Activated CD4-positive, alpha-beta T cell treated with anti-CD3 and anti-CD28 coated beads for 36 hours (primary cell): ENCODE measurements at regions not wholly inside any gene's neighbourhood (a gene's known extent, or its start where the extent isn't known, plus 50 kb on each side); places are given as distances from the start of the nearest gene placed in this dataset.

Experiments
- ATAC-seq: fragments of 200-7000 bp; cut with Tn5 transposase; one replicate; pipeline ENCODE4 v1.10.0; 2021; ENCODE audit warnings: mild to moderate bottlenecking, moderate library complexity
- CTCF ChIA-PET: fragments of 350-600 bp; sonication (Branson Sonifier 250); formaldehyde crosslinking; loops from one replicate; lab custom pipeline; 2021; ENCODE audit warnings: antibody characterized with exemption; lab: Charles Lee
- POLR2A ChIA-PET: fragments of 350-600 bp; sonication (Branson Sonifier 250); formaldehyde crosslinking; loops from one replicate; lab custom pipeline; 2021; ENCODE audit warnings: antibody characterized with exemption, inconsistent platforms; lab: Charles Lee
- DNase-seq: peaks from one replicate; pipeline ENCODE4 v3.0.0-alpha.2; 2020
- H3K27ac Mint-ChIP-seq: one replicate; pipeline ENCODE4 v1.8.0; 2021; ENCODE audit warnings: mixed read lengths
- H3K27me3 Mint-ChIP-seq: one replicate; pipeline ENCODE4 v1.8.0; 2021; ENCODE audit warnings: mixed read lengths
- H3K36me3 Mint-ChIP-seq: one replicate; pipeline ENCODE4 v1.8.0; 2021; ENCODE audit warnings: low read depth, mixed read lengths
- H3K4me1 Mint-ChIP-seq: one replicate; pipeline ENCODE4 v1.8.0; 2021; ENCODE audit warnings: mixed read lengths
- H3K4me3 Mint-ChIP-seq: one replicate; pipeline ENCODE4 v1.8.0; 2021; ENCODE audit warnings: mild to moderate bottlenecking, moderate library complexity, mixed read lengths
- H3K9me3 Mint-ChIP-seq: one replicate; pipeline ENCODE4 v1.8.0; 2021; ENCODE audit warnings: low read depth, mixed read lengths
- intact Hi-C, 2 experiments: fragments of 100-400 bp; cut with DNase I in 1 of 2; cut with micrococcal nuclease in 1 of 2; formaldehyde crosslinking; loops; one replicate each; pipeline versions ENCODE4 v1.14.2 to v1.15.1; 2022 to 2024; cut with DNase I, micrococcal nuclease

GRCh38 chr2:226575928-226576327, 223.7 kb downstream of the IRS1 start:
- ChIA-PET POLR2A (no interaction called here), CTCF (interaction anchor here (0.7 kb wide), 1 partner anchor 38 kb away, joined by 3 read pairs; no protein-coding TSS in a partner anchor)
- Mint-ChIP-seq H3K9me3 (no peaks in the 10 kb centered on the region), H3K4me1 (no peaks in the 10 kb centered on the region), H3K4me3 (no peak overlapping the region), H3K36me3 (no peaks in the 10 kb centered on the region), H3K27ac (no peak overlapping the region), H3K27me3 (peaks cover 2% of the 10 kb centered on the region)
- no peak for DNase-seq
- intact Hi-C loops = no loop called here
- ATAC-seq = no peak

GRCh38 chr2:226573158-226573557, 226.5 kb downstream of the IRS1 start:
- no peaks in the 10 kb centered on the region for H3K36me3 Mint-ChIP-seq
- no peak for DNase-seq
- peaks cover 2% of the 10 kb centered on the region for H3K27me3 Mint-ChIP-seq
- H3K9me3 Mint-ChIP-seq = no peaks in the 10 kb centered on the region
- no peaks in the 10 kb centered on the region for H3K4me1 Mint-ChIP-seq
- ChIA-PET POLR2A (no interaction called here), CTCF (no interaction called here)
- no peak overlapping the region for H3K4me3 Mint-ChIP-seq
- intact Hi-C loops = no loop called here
- ATAC-seq = no peak
- no peak overlapping the region for H3K27ac Mint-ChIP-seq

- H3K4me3 Mint-ChIP-seq = no peak overlapping the region
- DNase-seq (no peak), ATAC-seq (no peak)
- H3K9me3 Mint-ChIP-seq = no peaks in the 10 kb centered on the region
- peaks cover 14% of the 10 kb centered on the region for H3K27me3 Mint-ChIP-seq
- H3K27ac Mint-ChIP-seq = no peak overlapping the region
- POLR2A ChIA-PET = no interaction called here
- CTCF ChIA-PET = interaction anchor here (0.7 kb wide), 1 partner anchor 350 kb away, joined by 3 read pairs; no protein-coding TSS in a partner anchor
- H3K4me1 Mint-ChIP-seq = no peaks in the 10 kb centered on the region
- intact Hi-C loops = no loop called here
- no peaks in the 10 kb centered on the region for H3K36me3 Mint-ChIP-seq
Observed at GRCh38 chr2:226564667-226565066, 235.0 kb downstream of the IRS1 start.

GRCh38 chr2:226561962-226562361, 237.7 kb downstream of the IRS1 start:
- ChIA-PET POLR2A (no interaction called here), CTCF (no interaction called here)
- intact Hi-C loops = no loop called here
- Mint-ChIP-seq H3K4me1 (no peaks in the 10 kb centered on the region), H3K9me3 (no peaks in the 10 kb centered on the region), H3K27me3 (peaks cover 19% of the 10 kb centered on the region), H3K36me3 (no peaks in the 10 kb centered on the region), H3K27ac (no peak overlapping the region), H3K4me3 (no peak overlapping the region)
- DNase-seq (no peak), ATAC-seq (no peak)

- Mint-ChIP-seq H3K4me3 (no peak overlapping the region), H3K36me3 (no peaks in the 10 kb centered on the region), H3K9me3 (no peaks in the 10 kb centered on the region), H3K27ac (no peak overlapping the region), H3K27me3 (peaks cover 19% of the 10 kb centered on the region), H3K4me1 (no peaks in the 10 kb centered on the region)
- POLR2A ChIA-PET = no interaction called here
- intact Hi-C loops = no loop called here
- ATAC-seq (no peak), DNase-seq (no peak)
- CTCF ChIA-PET = no interaction called here
Observed at GRCh38 chr2:226560325-226560724, 239.3 kb downstream of the IRS1 start.

- H3K4me1 Mint-ChIP-seq = no peaks in the 10 kb centered on the region
- ChIA-PET POLR2A (no interaction called here), CTCF (no interaction called here)
- H3K27ac Mint-ChIP-seq = no peak overlapping the region
- no peak for DNase-seq
- no peak for ATAC-seq
- no peaks in the 10 kb centered on the region for H3K9me3 Mint-ChIP-seq
- H3K27me3 Mint-ChIP-seq = peaks cover 16% of the 10 kb centered on the region
- intact Hi-C loops = no loop called here
- no peaks in the 10 kb centered on the region for H3K36me3 Mint-ChIP-seq
- no peak overlapping the region for H3K4me3 Mint-ChIP-seq
Observed at GRCh38 chr2:226559536-226559935, 240.1 kb downstream of the IRS1 start.

- no peak overlapping the region for H3K4me3 Mint-ChIP-seq
- no peaks in the 10 kb centered on the region for H3K9me3 Mint-ChIP-seq
- no peak overlapping the region for H3K27ac Mint-ChIP-seq
- POLR2A ChIA-PET = no interaction called here
- CTCF ChIA-PET = no interaction called here
- peaks cover 14% of the 10 kb centered on the region for H3K27me3 Mint-ChIP-seq
- no peaks in the 10 kb centered on the region for H3K4me1 Mint-ChIP-seq
- no peak for ATAC-seq
- intact Hi-C loops = no loop called here
- no peak for DNase-seq
- no peaks in the 10 kb centered on the region for H3K36me3 Mint-ChIP-seq
Observed at GRCh38 chr2:226558418-226558817, 241.2 kb downstream of the IRS1 start.

GRCh38 chr2:226556050-226556449, 243.6 kb downstream of the IRS1 start:
- DNase-seq (no peak), ATAC-seq (no peak)
- Mint-ChIP-seq H3K4me3 (no peak overlapping the region), H3K27ac (no peak overlapping the region), H3K27me3 (peaks cover 10% of the 10 kb centered on the region), H3K4me1 (no peaks in the 10 kb centered on the region), H3K36me3 (no peaks in the 10 kb centered on the region), H3K9me3 (no peaks in the 10 kb centered on the region)
- CTCF ChIA-PET = no interaction called here
- POLR2A ChIA-PET = no interaction called here
- intact Hi-C loops = no loop called here

- peaks cover 8% of the 10 kb centered on the region for H3K27me3 Mint-ChIP-seq
- no peaks in the 10 kb centered on the region for H3K4me1 Mint-ChIP-seq
- H3K4me3 Mint-ChIP-seq = no peak overlapping the region
- no peak overlapping the region for H3K27ac Mint-ChIP-seq
- H3K9me3 Mint-ChIP-seq = no peaks in the 10 kb centered on the region
- ChIA-PET CTCF (no interaction called here), POLR2A (no interaction called here)
- DNase-seq = no peak
- ATAC-seq = no peak
- no peaks in the 10 kb centered on the region for H3K36me3 Mint-ChIP-seq
- intact Hi-C loops = no loop called here
Observed at GRCh38 chr2:226554701-226555100, 244.9 kb downstream of the IRS1 start.

GRCh38 chr2:226553333-226553732, 246.3 kb downstream of the IRS1 start:
- DNase-seq (no peak), ATAC-seq (no peak)
- POLR2A ChIA-PET = no interaction called here
- peaks cover 6% of the 10 kb centered on the region for H3K27me3 Mint-ChIP-seq
- CTCF ChIA-PET = interaction anchor here (0.7 kb wide), 1 partner anchor 1342 kb away, joined by 3 read pairs; no protein-coding TSS in a partner anchor
- H3K36me3 Mint-ChIP-seq = no peaks in the 10 kb centered on the region
- no peak overlapping the region for H3K27ac Mint-ChIP-seq
- H3K4me1 Mint-ChIP-seq = no peaks in the 10 kb centered on the region
- intact Hi-C loops = no loop called here
- no peak overlapping the region for H3K4me3 Mint-ChIP-seq
- no peaks in the 10 kb centered on the region for H3K9me3 Mint-ChIP-seq

GRCh38 chr2:226552571-226553285, 246.9 kb downstream of the IRS1 start:
- no peaks in the 10 kb centered on the region for H3K9me3 Mint-ChIP-seq
- intact Hi-C loops = no loop called here
- ATAC-seq (no peak), DNase-seq (no peak)
- no peaks in the 10 kb centered on the region for H3K4me1 Mint-ChIP-seq
- H3K27ac Mint-ChIP-seq = no peak overlapping the region
- no peaks in the 10 kb centered on the region for H3K36me3 Mint-ChIP-seq
- ChIA-PET POLR2A (no interaction called here), CTCF (interaction anchor here (0.6 kb wide), 1 partner anchor 99 kb away, joined by 3 read pairs; no protein-coding TSS in a partner anchor)
- peaks cover 6% of the 10 kb centered on the region for H3K27me3 Mint-ChIP-seq
- no peak overlapping the region for H3K4me3 Mint-ChIP-seq

GRCh38 chr2:226551522-226552250, 247.9 kb downstream of the IRS1 start:
- ChIA-PET CTCF (no interaction called here), POLR2A (no interaction called here)
- no peak for DNase-seq
- intact Hi-C loops = no loop called here
- H3K27ac Mint-ChIP-seq = no peak overlapping the region
- peaks cover 3% of the 10 kb centered on the region for H3K27me3 Mint-ChIP-seq
- no peaks in the 10 kb centered on the region for H3K4me1 Mint-ChIP-seq
- no peak for ATAC-seq
- H3K9me3 Mint-ChIP-seq = no peaks in the 10 kb centered on the region
- no peaks in the 10 kb centered on the region for H3K36me3 Mint-ChIP-seq
- H3K4me3 Mint-ChIP-seq = no peak overlapping the region
